Nephron progenitor cell (in vitro differentiated cells): ENCODE measurements at regions not wholly inside any gene's neighbourhood (a gene's known extent, or its start where the extent isn't known, plus 50 kb on each side); places are given as distances from the start of the nearest gene placed in this dataset.
"Not testable (repeated sequence)": the region's sequence is repeated elsewhere in the genome, so short reads cannot be mapped to it uniquely, and the experiment has no call there.

Experiments used
- DNase-seq: peaks from one replicate; pipeline ENCODE4 v3.0.0; 2021
- H3K27ac Mint-ChIP-seq: 2 replicates; pipeline ENCODE4 v1.8.0; 2021; ENCODE audit warnings: mild to moderate bottlenecking, moderate library complexity, mixed read lengths
- H3K27me3 Mint-ChIP-seq: 2 replicates; pipeline ENCODE4 v1.8.0; 2021; ENCODE audit warnings: mild to moderate bottlenecking, low read depth, mixed read lengths; ENCODE audit not compliant: poor library complexity
- H3K36me3 Mint-ChIP-seq: 2 replicates; pipeline ENCODE4 v1.8.0; 2021; ENCODE audit warnings: low read depth, mixed read lengths
- H3K4me1 Mint-ChIP-seq: 2 replicates; pipeline ENCODE4 v1.8.0; 2021; ENCODE audit warnings: mixed read lengths
- H3K4me3 Mint-ChIP-seq: 2 replicates; pipeline ENCODE4 v1.8.0; 2021; ENCODE audit warnings: mild to moderate bottlenecking, moderate library complexity, mixed read lengths
- H3K9me3 Mint-ChIP-seq: 2 replicates; pipeline ENCODE4 v1.8.0; 2021; ENCODE audit warnings: mild to moderate bottlenecking, moderate library complexity, mixed read lengths
- CTCF ChIP-seq: fragments of 200-600 bp; sonication (generic); IDR thresholded peaks from 2 replicates; pipeline ENCODE4 v1.5.0; 2021; ENCODE audit warnings: antibody characterized with exemption

GRCh38 chr14:84465880-84466279 lies 1064.1 kb upstream of the FLRT2 start:
- no peaks in the 10 kb centered on the region for H3K4me1 Mint-ChIP-seq
- H3K27me3 Mint-ChIP-seq: peaks cover 3% of the 10 kb centered on the region
- no peak overlapping the region for H3K4me3 Mint-ChIP-seq
- H3K9me3 Mint-ChIP-seq: no peaks in the 10 kb centered on the region
- no peaks in the 10 kb centered on the region for H3K36me3 Mint-ChIP-seq
- no peak overlapping the region for H3K27ac Mint-ChIP-seq
- no peak for DNase-seq
- no peak for TF ChIP-seq CTCF

DNA sequence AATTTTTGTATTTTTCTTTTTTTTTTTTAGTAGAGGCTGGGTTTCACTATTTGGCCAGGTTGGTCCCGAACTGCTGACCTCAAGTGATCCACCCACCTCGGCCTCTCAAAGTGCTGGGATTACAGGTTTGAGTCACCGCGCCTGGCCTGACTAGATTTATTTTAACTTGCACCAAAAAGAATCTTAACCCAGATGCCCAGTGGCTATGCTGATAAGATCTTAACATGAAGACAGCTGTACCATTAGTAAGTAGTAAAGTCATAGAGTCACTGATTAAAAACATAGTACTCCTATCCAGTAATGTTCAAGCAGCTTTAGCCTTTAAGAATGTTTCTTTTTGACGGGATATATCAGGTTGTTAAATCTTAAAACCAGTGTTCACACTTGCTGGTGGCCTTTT lies 1061.8 kb upstream of the FLRT2 start:
- H3K36me3 Mint-ChIP-seq: no peaks in the 10 kb centered on the region
- no peaks in the 10 kb centered on the region for H3K4me1 Mint-ChIP-seq
- peaks cover 3% of the 10 kb centered on the region for H3K27me3 Mint-ChIP-seq
- H3K4me3 Mint-ChIP-seq: no peak overlapping the region
- no peak overlapping the region for H3K27ac Mint-ChIP-seq
- TF ChIP-seq CTCF: no peak
- H3K9me3 Mint-ChIP-seq: no peaks in the 10 kb centered on the region
- no peak for DNase-seq

- no peak for DNase-seq
- Mint-ChIP-seq H3K4me3 (no peak overlapping the region), H3K27ac (no peak overlapping the region), H3K4me1 (peaks cover 5% of the 10 kb centered on the region), H3K27me3 (no peaks in the 10 kb centered on the region), H3K36me3 (no peaks in the 10 kb centered on the region), H3K9me3 (no peaks in the 10 kb centered on the region)
- no peak for TF ChIP-seq CTCF
These were observed 1051.9 kb upstream of the FLRT2 start for GRCh38 chr14:84477996-84478395.

DNA sequence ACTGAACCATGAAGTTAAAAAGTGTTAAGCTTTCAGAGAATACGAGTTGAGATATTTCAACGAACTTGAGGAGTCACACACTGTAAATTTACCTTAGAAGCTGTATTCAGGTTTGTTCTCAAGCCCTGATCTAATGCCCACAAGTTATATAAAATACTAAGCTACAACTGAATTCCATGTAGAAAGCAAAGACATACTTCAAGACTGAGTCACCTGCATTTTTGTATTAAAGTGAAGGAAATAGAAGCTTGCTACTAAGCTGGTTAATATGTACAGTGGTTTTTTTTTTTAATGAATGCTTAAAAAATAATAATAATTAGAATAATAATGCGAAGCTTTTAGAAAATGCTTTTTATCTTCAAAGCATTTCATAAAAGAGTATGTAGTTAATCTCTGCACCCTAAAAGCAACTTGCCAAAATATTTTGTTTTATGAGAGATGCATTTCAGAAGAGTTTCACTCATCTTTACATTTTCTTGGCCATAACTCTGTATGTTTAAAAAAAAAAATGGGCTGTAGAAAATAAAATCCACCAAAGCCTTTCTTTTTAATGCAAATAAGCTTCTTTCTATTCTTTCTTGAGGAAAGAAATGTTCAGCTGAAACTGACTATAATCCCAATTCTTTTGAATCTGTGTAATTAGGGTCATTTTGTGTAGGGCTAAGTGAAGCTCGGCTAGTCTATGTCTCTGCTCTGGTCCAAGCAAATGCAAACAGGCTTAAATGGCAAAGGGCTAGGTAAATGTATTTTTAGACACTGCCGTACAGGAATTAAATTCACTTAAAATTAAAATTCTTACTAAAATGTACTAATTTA lies 1047.5 kb upstream of the FLRT2 start:
- no peak overlapping the region for H3K4me3 Mint-ChIP-seq
- no peaks in the 10 kb centered on the region for H3K9me3 Mint-ChIP-seq
- no peak for TF ChIP-seq CTCF
- no peaks in the 10 kb centered on the region for H3K36me3 Mint-ChIP-seq
- no peak overlapping the region for H3K27ac Mint-ChIP-seq
- no peaks in the 10 kb centered on the region for H3K27me3 Mint-ChIP-seq
- no peak for DNase-seq
- peaks cover 20% of the 10 kb centered on the region for H3K4me1 Mint-ChIP-seq

DNA sequence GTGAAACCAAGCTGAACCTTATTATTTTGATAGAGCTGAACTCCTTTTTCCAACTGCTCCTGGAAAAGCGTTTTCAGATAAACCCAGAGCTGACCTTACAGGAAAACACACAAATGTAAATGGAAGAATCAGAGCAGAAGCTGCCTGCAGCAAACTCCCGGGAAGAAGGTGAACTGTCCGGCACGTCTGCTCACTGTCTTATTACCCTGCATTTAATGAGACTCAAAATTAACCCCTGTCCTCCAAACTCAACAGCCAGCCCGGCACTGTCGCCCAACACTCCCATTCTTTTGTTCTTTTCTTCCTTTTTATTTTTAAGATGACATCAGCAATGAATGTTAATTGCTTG lies 1046.9 kb upstream of the FLRT2 start:
- DNase-seq: no peak
- Mint-ChIP-seq H3K4me1 (peaks cover 20% of the 10 kb centered on the region), H3K36me3 (no peaks in the 10 kb centered on the region), H3K27me3 (no peaks in the 10 kb centered on the region), H3K27ac (peak overlapping the region; percentile 37), H3K9me3 (no peaks in the 10 kb centered on the region), H3K4me3 (no peak overlapping the region)
- no peak for TF ChIP-seq CTCF

- H3K27ac Mint-ChIP-seq, DNase-seq, H3K4me3 Mint-ChIP-seq, H3K36me3 Mint-ChIP-seq, H3K27me3 Mint-ChIP-seq, H3K9me3 Mint-ChIP-seq: not testable (repeated sequence)
- H3K4me1 Mint-ChIP-seq: peaks cover 20% of the 10 kb centered on the region
These were observed 1045.7 kb upstream of the FLRT2 start for GRCh38 chr14:84484243-84484642.
